OCI-LY1 (cell line): ENCODE measurements at regions not wholly inside any gene's neighbourhood (a gene's known extent, or its start where the extent isn't known, plus 50 kb on each side); places are given as distances from the start of the nearest gene placed in this dataset.

ENCODE experiments used
- EZH2 ChIP-seq: fragments of 200-600 bp; sonication (generic), shearing (Covaris generic); IDR thresholded peaks from 2 replicates; pipeline ENCODE4 v1.8.0; 2017; ENCODE audit warnings: borderline replicate concordance, mixed run types, mild to moderate bottlenecking, antibody characterized with exemption, low read length, moderate library complexity, mixed read lengths
- TF ChIP-seq, protein P1 (sequence below): fragments of 200-600 bp; sonication (generic), shearing (Covaris generic); IDR thresholded peaks from 2 replicates; pipeline ENCODE4 v1.5.1; 2017; ENCODE audit warnings: mild to moderate bottlenecking, antibody characterized with exemption, low read length, moderate library complexity, mixed read lengths

DNA sequence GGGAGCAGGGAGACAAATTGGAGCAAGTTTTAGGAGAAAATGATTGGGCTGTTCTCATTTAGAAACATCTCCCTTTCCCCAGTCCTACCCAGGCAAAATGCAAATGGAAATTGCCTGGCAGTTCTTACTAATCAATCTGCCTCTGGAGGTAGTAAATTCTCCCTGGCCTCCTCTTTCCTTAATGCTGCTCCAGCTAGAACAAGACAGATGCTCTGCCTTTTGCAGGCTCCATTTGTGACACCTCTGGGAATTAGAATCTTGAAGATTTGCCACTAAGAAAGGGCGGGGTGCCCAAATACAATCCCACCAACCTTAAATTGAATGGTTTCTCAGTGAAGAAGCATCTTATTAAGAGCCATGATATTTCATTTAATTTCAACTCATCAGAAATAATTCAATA lies 377.7 kb upstream of the CDH11 start:
- TF ChIP-seq, protein P1, sequence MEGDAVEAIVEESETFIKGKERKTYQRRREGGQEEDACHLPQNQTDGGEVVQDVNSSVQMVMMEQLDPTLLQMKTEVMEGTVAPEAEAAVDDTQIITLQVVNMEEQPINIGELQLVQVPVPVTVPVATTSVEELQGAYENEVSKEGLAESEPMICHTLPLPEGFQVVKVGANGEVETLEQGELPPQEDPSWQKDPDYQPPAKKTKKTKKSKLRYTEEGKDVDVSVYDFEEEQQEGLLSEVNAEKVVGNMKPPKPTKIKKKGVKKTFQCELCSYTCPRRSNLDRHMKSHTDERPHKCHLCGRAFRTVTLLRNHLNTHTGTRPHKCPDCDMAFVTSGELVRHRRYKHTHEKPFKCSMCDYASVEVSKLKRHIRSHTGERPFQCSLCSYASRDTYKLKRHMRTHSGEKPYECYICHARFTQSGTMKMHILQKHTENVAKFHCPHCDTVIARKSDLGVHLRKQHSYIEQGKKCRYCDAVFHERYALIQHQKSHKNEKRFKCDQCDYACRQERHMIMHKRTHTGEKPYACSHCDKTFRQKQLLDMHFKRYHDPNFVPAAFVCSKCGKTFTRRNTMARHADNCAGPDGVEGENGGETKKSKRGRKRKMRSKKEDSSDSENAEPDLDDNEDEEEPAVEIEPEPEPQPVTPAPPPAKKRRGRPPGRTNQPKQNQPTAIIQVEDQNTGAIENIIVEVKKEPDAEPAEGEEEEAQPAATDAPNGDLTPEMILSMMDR: no peak
- no peak for TF ChIP-seq EZH2
